ENCODE measurements at regions not wholly inside any gene's neighbourhood (a gene's known extent, or its start where the extent isn't known, plus 50 kb on each side); places are given as distances from the start of the nearest gene placed in this dataset.

DNA sequence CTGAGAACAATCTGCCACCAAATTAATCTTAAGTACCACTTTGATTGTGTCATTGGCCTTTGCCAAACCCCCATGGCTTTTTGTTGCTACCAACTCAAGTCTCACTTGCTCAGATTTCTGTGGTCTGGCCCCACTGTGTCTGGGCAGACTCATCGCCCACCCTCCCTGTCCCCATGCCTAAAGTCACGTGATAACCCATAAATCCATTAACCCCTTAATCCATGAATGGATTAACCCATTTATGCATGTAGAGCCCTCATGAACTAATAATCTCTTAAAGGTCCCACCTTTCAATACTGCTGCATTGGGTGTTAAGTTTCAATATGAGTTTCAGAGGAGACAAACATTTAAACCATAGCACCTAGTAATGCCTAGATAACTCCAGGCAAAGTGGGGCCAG is 78.5 kb upstream of the BLTP1 start:
- TF ChIP-seq, protein P1, sequence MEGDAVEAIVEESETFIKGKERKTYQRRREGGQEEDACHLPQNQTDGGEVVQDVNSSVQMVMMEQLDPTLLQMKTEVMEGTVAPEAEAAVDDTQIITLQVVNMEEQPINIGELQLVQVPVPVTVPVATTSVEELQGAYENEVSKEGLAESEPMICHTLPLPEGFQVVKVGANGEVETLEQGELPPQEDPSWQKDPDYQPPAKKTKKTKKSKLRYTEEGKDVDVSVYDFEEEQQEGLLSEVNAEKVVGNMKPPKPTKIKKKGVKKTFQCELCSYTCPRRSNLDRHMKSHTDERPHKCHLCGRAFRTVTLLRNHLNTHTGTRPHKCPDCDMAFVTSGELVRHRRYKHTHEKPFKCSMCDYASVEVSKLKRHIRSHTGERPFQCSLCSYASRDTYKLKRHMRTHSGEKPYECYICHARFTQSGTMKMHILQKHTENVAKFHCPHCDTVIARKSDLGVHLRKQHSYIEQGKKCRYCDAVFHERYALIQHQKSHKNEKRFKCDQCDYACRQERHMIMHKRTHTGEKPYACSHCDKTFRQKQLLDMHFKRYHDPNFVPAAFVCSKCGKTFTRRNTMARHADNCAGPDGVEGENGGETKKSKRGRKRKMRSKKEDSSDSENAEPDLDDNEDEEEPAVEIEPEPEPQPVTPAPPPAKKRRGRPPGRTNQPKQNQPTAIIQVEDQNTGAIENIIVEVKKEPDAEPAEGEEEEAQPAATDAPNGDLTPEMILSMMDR (IDR thresholded peaks at IDR 0.05; ENCODE audit: low read depth, low read length) = no peak
- POLR2A ChIA-PET = no interaction called here
- H3K9me3 ChIP-seq (ENCODE audit: control insufficient read depth, insufficient read depth, low read length) = no peaks in the 10 kb centered on the region
- no peaks in the 10 kb centered on the region for H3K27me3 ChIP-seq (ENCODE audit: control insufficient read depth, insufficient read depth, low read length)
- no peak overlapping the region for H3K27ac ChIP-seq (ENCODE audit: low read depth, low read length)
- no peak for DNase-seq (ENCODE audit: low read depth, low spot score)
- no peak overlapping the region for H3K4me3 ChIP-seq (ENCODE audit: low read depth, low read length)
- CTCF ChIA-PET = no interaction called here

DNA sequence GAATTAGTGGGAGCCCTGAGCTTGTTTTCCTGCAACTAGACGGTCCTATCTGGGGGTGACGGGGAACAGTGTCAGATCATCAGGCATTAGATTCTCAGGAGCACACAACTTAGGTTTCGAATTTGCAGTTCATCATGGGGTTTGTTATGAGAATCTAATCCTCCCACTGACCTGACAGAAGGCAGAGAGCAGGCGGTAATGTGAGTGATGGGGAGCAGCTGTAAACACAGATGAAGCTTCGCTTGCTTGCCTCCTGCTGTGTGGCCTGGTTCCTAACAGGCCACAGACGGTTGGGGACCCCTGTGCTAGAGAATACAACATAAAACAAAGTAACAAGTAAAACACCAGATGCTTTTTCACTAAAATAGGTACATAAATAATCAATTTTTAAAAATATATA is 86.2 kb upstream of the BLTP1 start:
- no peak overlapping the region for H3K27ac ChIP-seq (ENCODE audit: low read depth, low read length)
- ChIA-PET CTCF (no interaction called here), POLR2A (no interaction called here)
- no peaks in the 10 kb centered on the region for H3K27me3 ChIP-seq (ENCODE audit: control insufficient read depth, insufficient read depth, low read length)
- TF ChIP-seq, protein P1 (IDR thresholded peaks at IDR 0.05; ENCODE audit: low read depth, low read length) = no peak
- no peak for DNase-seq (ENCODE audit: low read depth, low spot score)
- no peak overlapping the region for H3K4me3 ChIP-seq (ENCODE audit: low read depth, low read length)
- H3K9me3 ChIP-seq (ENCODE audit: control insufficient read depth, insufficient read depth, low read length) = no peaks in the 10 kb centered on the region

DNA sequence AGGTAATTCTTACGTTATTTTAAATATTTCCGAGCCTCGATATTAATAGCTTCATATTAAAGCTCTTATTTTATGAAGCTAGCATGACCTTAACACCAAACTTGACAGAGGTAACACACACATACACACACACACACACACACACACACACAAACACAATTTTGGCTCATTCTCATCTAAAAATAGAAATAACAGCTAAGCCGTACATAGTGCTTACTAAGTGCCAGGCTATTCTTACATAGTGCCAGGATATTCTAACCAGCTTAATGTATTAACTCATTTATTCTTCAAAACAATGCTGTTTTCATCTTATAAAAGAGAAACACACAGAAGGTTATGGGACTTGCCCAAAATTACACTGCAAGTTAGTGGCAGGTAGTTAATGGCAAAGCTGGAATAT is 87.0 kb upstream of the BLTP1 start:
- TF ChIP-seq, protein P1 (IDR thresholded peaks at IDR 0.05; ENCODE audit: low read depth, low read length) = no peak
- POLR2A ChIA-PET = no interaction called here
- DNase-seq (ENCODE audit: low read depth, low spot score) = no peak
- no peaks in the 10 kb centered on the region for H3K27me3 ChIP-seq (ENCODE audit: control insufficient read depth, insufficient read depth, low read length)
- H3K9me3 ChIP-seq (ENCODE audit: control insufficient read depth, insufficient read depth, low read length) = no peaks in the 10 kb centered on the region
- CTCF ChIA-PET = no interaction called here
- H3K4me3 ChIP-seq (ENCODE audit: low read depth, low read length) = no peak overlapping the region
- H3K27ac ChIP-seq (ENCODE audit: low read depth, low read length) = no peak overlapping the region

DNA sequence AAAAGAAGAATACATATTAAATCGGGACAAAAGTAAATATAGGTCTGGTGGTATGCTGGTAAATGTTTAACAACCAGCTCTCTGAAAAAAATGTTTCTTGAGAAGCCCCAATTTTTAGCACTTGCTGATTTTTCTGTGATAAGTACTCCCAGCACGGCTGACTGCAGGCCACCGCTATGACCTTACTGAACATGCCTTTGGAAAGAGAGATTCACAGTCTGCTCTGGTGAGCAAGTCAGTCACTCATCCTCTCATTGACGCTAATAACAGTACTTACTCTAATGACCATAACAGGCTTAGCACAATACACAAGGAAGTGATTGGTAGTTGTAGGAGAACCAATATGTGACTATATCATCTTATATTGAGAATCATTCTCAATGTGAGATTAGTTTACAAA is 98.9 kb upstream of the BLTP1 start:
- DNase-seq (ENCODE audit: low read depth, low spot score) = no peak
- Histone ChIP-seq H3K27ac (ENCODE audit: low read depth, low read length) (no peak overlapping the region), H3K4me3 (ENCODE audit: low read depth, low read length) (no peak overlapping the region), H3K9me3 (ENCODE audit: control insufficient read depth, insufficient read depth, low read length) (no peaks in the 10 kb centered on the region), H3K27me3 (ENCODE audit: control insufficient read depth, insufficient read depth, low read length) (no peaks in the 10 kb centered on the region)
- CTCF ChIA-PET = no interaction called here
- TF ChIP-seq, protein P1 (IDR thresholded peaks at IDR 0.05; ENCODE audit: low read depth, low read length) = no peak
- POLR2A ChIA-PET = no interaction called here

DNA sequence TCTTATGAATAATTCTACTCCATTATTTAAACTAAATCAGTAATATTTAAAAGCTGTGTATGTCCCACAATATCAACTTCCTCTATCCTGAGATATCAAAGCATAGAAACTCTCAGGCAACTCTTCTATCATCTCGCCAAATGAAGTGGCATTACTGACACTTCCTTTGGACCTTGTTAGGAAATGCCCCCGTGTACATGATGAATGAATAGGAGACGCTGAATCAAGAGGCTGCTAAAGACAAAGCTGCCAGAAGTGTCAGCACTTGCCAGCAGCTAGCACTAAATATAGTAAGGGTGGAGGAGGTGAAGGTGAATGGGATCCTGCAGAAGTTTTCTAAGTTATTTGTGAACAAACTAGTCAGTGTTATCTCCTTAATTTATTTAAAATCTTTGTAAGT is 99.5 kb upstream of the BLTP1 start:
- POLR2A ChIA-PET = no interaction called here
- CTCF ChIA-PET = no interaction called here
- Histone ChIP-seq H3K9me3 (ENCODE audit: control insufficient read depth, insufficient read depth, low read length) (no peaks in the 10 kb centered on the region), H3K27ac (ENCODE audit: low read depth, low read length) (no peak overlapping the region), H3K27me3 (ENCODE audit: control insufficient read depth, insufficient read depth, low read length) (no peaks in the 10 kb centered on the region), H3K4me3 (ENCODE audit: low read depth, low read length) (no peak overlapping the region)
- TF ChIP-seq, protein P1 (IDR thresholded peaks at IDR 0.05; ENCODE audit: low read depth, low read length) = no peak
- no peak for DNase-seq (ENCODE audit: low read depth, low spot score)

Measured in AG04450 (cell line).